Thyroid gland (tissue), 4 donors: ENCODE measurements at regions not wholly inside any gene's neighbourhood (a gene's known extent, or its start where the extent isn't known, plus 50 kb on each side); places are given as distances from the start of the nearest gene placed in this dataset.

Experiments used
- DNase-seq, 2 donors: peaks; one replicate each; pipeline ENCODE4 v3.0.0-alpha.2; 2019
- H3K27ac ChIP-seq, 3 donors: fragments of 200-600 bp; sonication (generic); 1 replicate in 2 of 3; 2 replicates in 1 of 3; pipeline ENCODE4 v1.5.1; 2016 to 2019; ENCODE audit warnings: mild to moderate bottlenecking in 1 of 3, moderate library complexity in 1 of 3
- H3K27me3 ChIP-seq: fragments of 200-600 bp; sonication (generic); one replicate; pipeline ENCODE4 v1.5.1; 2019
- H3K36me3 ChIP-seq, 2 donors: fragments of 200-600 bp; sonication (generic); one replicate each; pipeline ENCODE4 v1.5.1; 2016 to 2019
- H3K4me1 ChIP-seq, 2 donors: fragments of 200-600 bp; sonication (generic); one replicate each; pipeline ENCODE4 v1.5.1; 2017 to 2019
- H3K4me3 ChIP-seq, 3 donors: fragments of 200-600 bp; sonication (generic); replicated peaks in 1 of 3; 1 replicate in 2 of 3; 2 replicates in 1 of 3; pipeline ENCODE4 v1.5.1; 2016; ENCODE audit warnings: mild to moderate bottlenecking in 1 of 3
- H3K9me3 ChIP-seq: fragments of 200-600 bp; sonication (generic); one replicate; pipeline ENCODE4 v1.5.1; 2017
- CTCF ChIP-seq, 6 experiments: fragments of 200-600 bp in 3 of 6; fragments of 450-650 bp in 3 of 6; sonication (generic) in 3 of 6; IDR thresholded peaks; one replicate each; pipeline ENCODE4 v1.5.1; 2016 to 2019; ENCODE audit warnings: antibody characterized with exemption in 6 of 6, mild to moderate bottlenecking in 2 of 6, inconsistent platforms in 1 of 6, moderate library complexity in 1 of 6
- POLR2A ChIP-seq, 2 donors: fragments of 450-650 bp; IDR thresholded peaks; one replicate each; pipeline ENCODE4 v1.6.1; 2017; ENCODE audit warnings: antibody characterized with exemption in 2 of 2, mild to moderate bottlenecking in 2 of 2, moderate library complexity in 1 of 2
- WGBS, 2 donors: methylation state at CpG; one replicate each; pipeline ENCODE4 v1.1.5; 2017; 5-methylcytosine and 5-hydroxymethylcytosine counted together
- intact Hi-C: fragments of 100-400 bp; cut with DNase I; formaldehyde crosslinking; loops from one replicate; pipeline ENCODE4 v1.15.1; 2023

DNA sequence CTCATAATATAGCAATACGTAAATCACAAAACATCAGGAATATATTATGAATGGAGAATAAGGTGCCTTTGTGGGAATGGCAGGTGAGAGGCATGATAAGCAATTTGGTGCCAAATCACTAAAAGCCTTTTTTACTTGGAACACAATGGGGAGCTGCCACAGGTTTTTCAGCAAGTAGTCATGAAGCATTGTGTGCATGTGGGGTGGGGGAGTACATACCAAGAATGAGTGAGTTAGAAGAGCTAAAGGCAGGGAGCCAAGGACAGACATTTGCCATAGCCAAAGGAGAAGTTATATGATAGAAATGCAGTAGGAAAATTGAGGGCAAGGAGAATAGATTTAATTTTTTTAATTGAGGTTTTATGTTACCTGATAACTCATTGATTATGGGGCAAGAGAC is 445.0 kb upstream of the SMC2 start:
- Histone ChIP-seq H3K36me3 (no peaks in the 10 kb centered on the region), H3K4me3 (no peak overlapping the region), H3K27me3 (no peaks in the 10 kb centered on the region), H3K27ac (no peak overlapping the region), H3K9me3 (no peaks in the 10 kb centered on the region), H3K4me1 (no peaks in the 10 kb centered on the region)
- TF ChIP-seq POLR2A (IDR thresholded peaks at IDR 0.05): no peak
- TF ChIP-seq CTCF (IDR thresholded peaks at IDR 0.05): no peak
- 87 to 95% methylated on average over 1 of the region's 1 CpG for WGBS, 2 donors
- intact Hi-C loops: no loop called here
- no peak for DNase-seq

DNA sequence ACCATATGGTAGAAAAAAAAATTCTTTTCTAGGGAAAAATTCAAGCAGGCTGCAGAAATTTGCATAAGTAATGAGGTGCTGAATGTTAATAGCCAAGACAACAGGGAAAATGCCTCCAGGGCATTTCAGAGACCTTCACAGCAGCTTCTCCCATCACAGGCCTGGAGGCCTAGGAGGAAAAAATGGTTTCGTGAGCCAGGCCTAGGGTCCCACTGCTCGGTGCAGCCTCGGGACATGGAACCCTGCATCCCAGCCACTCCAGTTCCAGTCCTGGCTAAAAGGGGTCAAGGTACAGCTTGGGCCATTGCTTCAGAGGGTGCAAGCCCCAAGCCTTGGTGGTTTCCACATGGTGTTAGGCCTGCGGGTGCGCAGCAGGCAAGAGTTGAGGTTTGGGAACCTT is 436.0 kb upstream of the SMC2 start:
- no peak for DNase-seq
- H3K36me3 ChIP-seq: no peaks in the 10 kb centered on the region
- no peaks in the 10 kb centered on the region for H3K4me1 ChIP-seq
- no peak overlapping the region for H3K27ac ChIP-seq
- H3K4me3 ChIP-seq: no peak overlapping the region
- WGBS, 2 donors: 96% methylated on average over 3 to 5 of the region's 5 CpGs
- H3K9me3 ChIP-seq: no peaks in the 10 kb centered on the region
- intact Hi-C loops: no loop called here
- TF ChIP-seq CTCF (IDR thresholded peaks at IDR 0.05): no peak
- no peak for TF ChIP-seq POLR2A (IDR thresholded peaks at IDR 0.05)
- no peaks in the 10 kb centered on the region for H3K27me3 ChIP-seq

DNA sequence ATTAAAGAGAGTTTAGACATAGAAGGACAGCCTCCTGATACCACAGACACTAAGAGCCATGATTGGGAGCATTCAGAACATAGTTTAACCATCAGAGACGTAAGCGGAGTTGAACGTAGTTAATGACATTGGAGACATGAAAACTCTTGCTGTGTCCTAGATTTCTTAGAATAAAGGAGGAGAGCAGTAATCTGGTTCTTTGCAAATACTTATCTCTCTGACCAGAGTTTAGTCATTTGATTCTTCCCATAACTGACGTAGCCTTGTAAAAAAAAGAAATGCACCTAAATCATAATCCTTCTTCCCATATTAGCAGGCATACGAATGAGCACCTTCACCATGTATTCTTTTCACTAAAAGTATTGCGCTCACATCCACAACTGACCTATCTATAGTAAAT is 433.3 kb upstream of the SMC2 start:
- 91 to 92% methylated on average over 6 of the region's 6 CpGs for WGBS, 2 donors
- intact Hi-C loops: no loop called here
- no peaks in the 10 kb centered on the region for H3K36me3 ChIP-seq

GRCh38 chr9:103661663-103662062 is 432.4 kb upstream of the SMC2 start:
- WGBS, 2 donors: 65 to 81% methylated on average over 2 of the region's 2 CpGs
- Histone ChIP-seq H3K9me3 (no peaks in the 10 kb centered on the region), H3K36me3 (no peaks in the 10 kb centered on the region), H3K4me1 (no peaks in the 10 kb centered on the region), H3K27ac (no peak overlapping the region), H3K4me3 (no peak overlapping the region), H3K27me3 (no peaks in the 10 kb centered on the region)
- DNase-seq: no peak
- TF ChIP-seq POLR2A (IDR thresholded peaks at IDR 0.05) (no peak), CTCF (IDR thresholded peaks at IDR 0.05) (no peak)
- intact Hi-C loops: no loop called here

More for the DNA sequence above, 433.3 kb upstream of the SMC2 start:
- H3K27me3 ChIP-seq: no peaks in the 10 kb centered on the region
- H3K4me3 ChIP-seq: no peak overlapping the region
- TF ChIP-seq CTCF (IDR thresholded peaks at IDR 0.05) (no peak), POLR2A (IDR thresholded peaks at IDR 0.05) (no peak)
- DNase-seq: no peak
- H3K9me3 ChIP-seq: no peaks in the 10 kb centered on the region
- H3K4me1 ChIP-seq: no peaks in the 10 kb centered on the region
- no peak overlapping the region for H3K27ac ChIP-seq

GRCh38 chr9:103669296-103669695 is 424.8 kb upstream of the SMC2 start:
- intact Hi-C loops: no loop called here
- Histone ChIP-seq H3K27me3 (no peaks in the 10 kb centered on the region), H3K27ac (no peak overlapping the region), H3K4me3 (no peak overlapping the region), H3K36me3 (no peaks in the 10 kb centered on the region), H3K9me3 (no peaks in the 10 kb centered on the region), H3K4me1 (no peaks in the 10 kb centered on the region)
- WGBS, 2 donors: 93 to 96% methylated on average over 1 of the region's 1 CpG
- TF ChIP-seq CTCF (IDR thresholded peaks at IDR 0.05) (no peak), POLR2A (IDR thresholded peaks at IDR 0.05) (no peak)
- no peak for DNase-seq
